PC-9 (cell line): ENCODE measurements at regions not wholly inside any gene's neighbourhood (a gene's known extent, or its start where the extent isn't known, plus 50 kb on each side); places are given as distances from the start of the nearest gene placed in this dataset.

Source experiments
- CTCF ChIP-seq: fragments of 200-600 bp; sonication (generic); conservative IDR thresholded peaks from 2 replicates; pipeline ENCODE4 v1.6.1; 2017; ENCODE audit warnings: mixed run types, antibody characterized with exemption, mild to moderate bottlenecking, moderate library complexity
- EZH2 ChIP-seq: fragments of 200-600 bp; sonication (generic); IDR thresholded peaks from 2 replicates; pipeline ENCODE4 v1.8.0; 2017; ENCODE audit warnings: antibody characterized with exemption, low read depth

GRCh38 chr2:103166456-103167324 lies 404.9 kb downstream of the TMEM182 start:
- TF ChIP-seq CTCF (no peak), EZH2 (no peak)
